GM12865 (cell line): ENCODE measurements at regions not wholly inside any gene's neighbourhood (a gene's known extent, or its start where the extent isn't known, plus 50 kb on each side); places are given as distances from the start of the nearest gene placed in this dataset.

Experiments used
- DNase-seq: peaks from one replicate; pipeline ENCODE4 v3.0.0; 2010; ENCODE audit warnings: low read depth
- H3K4me3 ChIP-seq: 2 replicates; pipeline ENCODE4 v1.5.1; 2011; ENCODE audit warnings: mild to moderate bottlenecking, low read depth, low read length, control low read depth
- TF ChIP-seq, protein P1 (sequence below): IDR thresholded peaks from 2 replicates; pipeline ENCODE4 v1.5.1; 2011; ENCODE audit warnings: low read length, control low read depth, low read depth, inconsistent platforms; ENCODE audit not compliant: insufficient read depth; ENCODE audit errors: missing control alignments

DNA sequence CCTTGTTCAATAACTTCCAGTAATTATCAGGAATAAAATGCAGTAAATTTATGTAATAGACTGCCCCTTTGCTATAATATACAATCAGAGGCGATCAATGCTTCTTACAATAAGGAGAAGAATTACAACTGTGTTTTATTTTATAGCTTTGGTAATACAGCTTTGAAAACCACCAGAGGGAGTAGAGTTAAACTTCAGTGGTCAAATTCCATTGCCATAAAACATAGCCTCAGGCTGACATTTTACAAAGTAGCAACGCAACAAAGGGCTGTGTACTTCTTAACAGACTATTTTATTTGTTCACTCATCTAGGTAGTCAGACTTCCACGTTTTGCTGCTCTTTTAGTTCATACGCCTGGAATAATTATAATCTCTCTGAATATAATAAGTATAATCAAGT, 58.5 kb downstream of the TEX13C start:
- DNase-seq, result no peak

DNA sequence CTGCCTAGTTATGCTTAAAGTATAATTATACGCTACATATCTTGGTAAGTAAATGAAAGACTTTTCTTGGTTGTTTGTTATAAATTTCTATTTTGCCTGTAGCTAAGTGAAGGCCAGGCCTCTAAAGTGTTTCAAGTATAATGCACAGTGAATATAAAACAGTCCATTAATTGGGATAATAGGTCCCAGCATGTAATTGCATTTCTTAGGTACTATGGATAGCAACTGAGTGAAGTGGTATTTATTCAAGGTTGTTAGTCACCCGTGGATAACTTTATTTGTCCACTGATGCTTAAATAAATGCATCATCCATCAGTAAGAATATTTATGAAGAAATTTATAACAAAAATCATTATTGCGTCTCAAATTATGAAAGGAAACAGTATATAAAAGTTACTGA, 59.1 kb downstream of the TEX13C start:
- TF ChIP-seq, protein P1, sequence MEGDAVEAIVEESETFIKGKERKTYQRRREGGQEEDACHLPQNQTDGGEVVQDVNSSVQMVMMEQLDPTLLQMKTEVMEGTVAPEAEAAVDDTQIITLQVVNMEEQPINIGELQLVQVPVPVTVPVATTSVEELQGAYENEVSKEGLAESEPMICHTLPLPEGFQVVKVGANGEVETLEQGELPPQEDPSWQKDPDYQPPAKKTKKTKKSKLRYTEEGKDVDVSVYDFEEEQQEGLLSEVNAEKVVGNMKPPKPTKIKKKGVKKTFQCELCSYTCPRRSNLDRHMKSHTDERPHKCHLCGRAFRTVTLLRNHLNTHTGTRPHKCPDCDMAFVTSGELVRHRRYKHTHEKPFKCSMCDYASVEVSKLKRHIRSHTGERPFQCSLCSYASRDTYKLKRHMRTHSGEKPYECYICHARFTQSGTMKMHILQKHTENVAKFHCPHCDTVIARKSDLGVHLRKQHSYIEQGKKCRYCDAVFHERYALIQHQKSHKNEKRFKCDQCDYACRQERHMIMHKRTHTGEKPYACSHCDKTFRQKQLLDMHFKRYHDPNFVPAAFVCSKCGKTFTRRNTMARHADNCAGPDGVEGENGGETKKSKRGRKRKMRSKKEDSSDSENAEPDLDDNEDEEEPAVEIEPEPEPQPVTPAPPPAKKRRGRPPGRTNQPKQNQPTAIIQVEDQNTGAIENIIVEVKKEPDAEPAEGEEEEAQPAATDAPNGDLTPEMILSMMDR, result no peak
- DNase-seq, result no peak
- H3K4me3 ChIP-seq, result no peak overlapping the region

More for the DNA sequence above, 58.5 kb downstream of the TEX13C start:
- no peak overlapping the region for H3K4me3 ChIP-seq
- TF ChIP-seq, protein P1, result no peak

DNA sequence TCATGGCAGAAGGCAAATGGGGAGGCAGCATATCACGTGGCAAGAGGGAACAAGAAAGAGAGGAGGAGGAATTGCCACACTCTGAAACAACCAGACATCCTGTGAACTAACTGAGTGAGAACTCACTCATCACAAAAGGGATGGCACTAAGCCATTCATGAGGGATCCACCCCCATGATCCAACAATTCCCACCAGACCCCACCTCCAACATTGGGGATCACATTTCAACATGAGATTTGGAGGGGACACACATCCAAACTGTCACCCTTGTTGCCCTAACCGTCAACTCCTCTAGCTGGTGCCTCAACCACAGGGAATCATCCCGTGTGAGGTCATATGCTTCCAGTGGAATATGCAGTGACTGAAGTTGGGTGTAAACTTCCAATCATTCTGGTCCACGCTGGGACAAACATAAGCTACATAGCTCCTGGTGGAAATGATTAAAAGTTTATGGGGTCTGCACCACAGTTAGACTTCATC, 62.5 kb downstream of the TEX13C start:
- DNase-seq, result no peak
- TF ChIP-seq, protein P1, result no peak
- H3K4me3 ChIP-seq, result no peak overlapping the region

DNA sequence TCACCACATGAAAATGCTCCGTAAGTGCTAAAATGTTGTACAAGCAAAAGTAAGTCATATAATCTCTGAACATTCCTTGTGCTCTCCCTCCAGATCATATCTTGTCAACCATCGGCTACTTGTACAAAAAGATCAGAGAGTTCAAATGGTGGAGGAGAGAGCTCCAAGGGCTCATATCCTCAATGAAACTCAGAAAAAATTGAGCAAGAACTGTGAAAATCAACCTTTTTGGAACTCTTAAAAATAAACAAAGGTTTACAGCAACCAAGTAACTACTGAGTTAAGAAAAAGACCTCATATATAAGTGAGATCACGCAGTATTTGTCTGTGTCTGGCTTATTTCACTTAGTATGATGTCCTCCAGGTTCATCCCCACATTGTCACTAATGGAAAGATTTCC, 63.2 kb downstream of the TEX13C start:
- H3K4me3 ChIP-seq, result no peak overlapping the region
- TF ChIP-seq, protein P1, result no peak
- DNase-seq, result no peak

DNA sequence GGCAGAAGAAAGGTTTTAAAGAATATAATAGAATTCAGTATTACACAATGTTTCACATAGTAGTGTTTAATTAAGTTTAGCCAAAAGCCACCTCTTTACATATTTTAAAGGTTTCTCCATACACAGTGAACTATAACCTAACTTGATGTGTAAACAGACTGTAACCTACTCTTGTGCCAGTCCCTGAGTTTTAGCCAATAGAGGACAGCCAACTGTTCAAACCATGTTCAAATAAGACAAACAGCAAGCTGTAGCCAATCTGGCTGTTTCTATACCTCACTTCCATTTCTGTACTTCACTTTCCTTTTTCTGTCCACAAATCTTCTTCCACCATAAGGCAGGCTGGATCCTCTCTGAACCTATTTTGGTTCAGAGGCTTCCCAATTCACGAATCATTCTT, 65.2 kb downstream of the TEX13C start:
- DNase-seq, result no peak
- TF ChIP-seq, protein P1, result no peak
- H3K4me3 ChIP-seq, result no peak overlapping the region

DNA sequence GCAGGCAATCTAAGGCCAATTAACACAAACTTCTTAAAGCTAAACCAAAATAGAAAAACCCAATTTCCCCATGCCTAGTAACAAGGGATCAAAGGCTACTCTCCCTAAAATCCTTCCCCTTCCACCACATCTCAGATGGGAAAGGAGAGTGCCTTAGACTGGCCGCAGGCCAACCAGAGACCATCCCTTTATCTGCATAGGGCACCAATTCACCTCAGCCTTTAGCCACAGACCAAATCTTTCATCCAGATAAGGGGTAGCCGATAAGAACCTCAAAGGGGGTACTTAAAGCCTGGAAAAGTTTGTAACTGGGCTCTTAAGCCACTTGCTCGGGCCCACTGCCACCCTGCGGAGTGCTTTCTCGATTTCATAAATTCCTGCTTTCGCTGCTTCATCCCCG, 68.3 kb downstream of the TEX13C start:
- no peak for DNase-seq
- H3K4me3 ChIP-seq, result no peak overlapping the region
- TF ChIP-seq, protein P1, result no peak

DNA sequence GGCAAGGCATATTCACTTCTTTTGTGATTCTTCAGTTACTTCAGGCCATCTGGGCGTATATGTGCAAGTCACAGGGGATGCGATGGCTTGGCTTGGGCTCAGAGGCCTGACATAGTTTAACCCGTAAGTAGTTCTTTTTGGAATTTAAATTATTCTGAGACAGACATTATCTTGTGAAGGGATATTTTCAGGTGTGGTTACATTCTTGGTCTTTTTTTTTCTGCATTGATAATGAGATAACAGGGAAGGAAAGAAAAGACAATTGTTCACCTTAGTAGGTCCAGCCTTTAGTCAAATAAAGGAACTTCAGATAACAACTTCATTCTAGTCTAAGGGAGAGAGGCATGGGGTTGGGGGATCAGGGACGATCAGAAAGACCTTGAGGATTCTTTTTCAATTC, 74.8 kb downstream of the TEX13C start:
- no peak for DNase-seq

More for the DNA sequence above, 74.8 kb downstream of the TEX13C start:
- TF ChIP-seq, protein P1, result no peak
- no peak overlapping the region for H3K4me3 ChIP-seq
